B cell (primary cell): ENCODE measurements at regions not wholly inside any gene's neighbourhood (a gene's known extent, or its start where the extent isn't known, plus 50 kb on each side); places are given as distances from the start of the nearest gene placed in this dataset.

Experiments used
- ATAC-seq: fragments of 200-7000 bp; cut with Tn5 transposase; one replicate; pipeline ENCODE4 v1.10.0; 2021; ENCODE audit warnings: low read depth, mild to moderate bottlenecking, moderate number of reproducible peaks, moderate library complexity
- CTCF ChIA-PET: fragments of 350-600 bp; sonication (Branson Sonifier 250); formaldehyde crosslinking; loops from one replicate; lab custom pipeline; 2021; ENCODE audit warnings: antibody characterized with exemption, inconsistent platforms; lab: Charles Lee
- POLR2A ChIA-PET: fragments of 350-600 bp; sonication (Branson Sonifier 250); formaldehyde crosslinking; loops from one replicate; lab custom pipeline; 2021; ENCODE audit warnings: antibody characterized with exemption; lab: Charles Lee
- DNase-seq: peaks from one replicate; pipeline ENCODE4 v3.0.0; 2013
- H2AFZ ChIP-seq: 2 replicates; pipeline ENCODE4 v1.6.1; 2012; ENCODE audit warnings: mild to moderate bottlenecking, low read depth, low read length; ENCODE audit not compliant: insufficient read depth, poor library complexity, severe bottlenecking
- H3K27ac ChIP-seq, 2 donors: 1 replicate in 1 of 2; 2 replicates in 1 of 2; pipeline ENCODE4 v1.5.1; 2012 to 2013; ENCODE audit warnings: low read length in 2 of 2, mild to moderate bottlenecking in 2 of 2, moderate library complexity in 1 of 2
- H3K27me3 ChIP-seq, 4 experiments: fragments of 200-600 bp in 1 of 4; sonication (generic) in 1 of 4; replicated peaks in 1 of 4; 1 replicate in 2 of 4; 2 replicates in 2 of 4; pipeline versions ENCODE4 v1.6.1 to v1.7.0; 2013 to 2016; ENCODE audit warnings: low read length in 3 of 4, mild to moderate bottlenecking in 2 of 4, mixed read lengths in 1 of 4, moderate library complexity in 1 of 4; ENCODE audit not compliant: insufficient read depth in 4 of 4, control insufficient read depth in 3 of 4; ENCODE audit errors: control extremely low read depth in 1 of 4
- H3K36me3 ChIP-seq, 2 experiments: replicated peaks in 1 of 2; 1 replicate in 1 of 2; 2 replicates in 1 of 2; pipeline versions ENCODE4 v1.6.1 to v1.7.1; 2013; ENCODE audit warnings: low read length in 1 of 2; ENCODE audit not compliant: insufficient read depth in 2 of 2, control insufficient read depth in 1 of 2; ENCODE audit errors: control extremely low read depth in 1 of 2, extremely low read depth in 1 of 2
- H3K4me1 ChIP-seq, 2 donors: fragments of 200-600 bp in 1 of 2; sonication (generic) in 1 of 2; 1 replicate in 1 of 2; 2 replicates in 1 of 2; pipeline versions ENCODE4 v1.5.1 to v1.6.1; 2013 to 2017; ENCODE audit warnings: low read length in 2 of 2; ENCODE audit not compliant: control insufficient read depth in 2 of 2, insufficient read depth in 2 of 2
- H3K4me2 ChIP-seq: replicated peaks from 2 replicates; pipeline ENCODE3; 2012; ENCODE audit warnings: mild to moderate bottlenecking, low read depth, low read length; ENCODE audit not compliant: poor library complexity, severe bottlenecking
- H3K4me3 ChIP-seq, 5 experiments: fragments of 200-600 bp in 1 of 5; sonication (generic) in 1 of 5; 1 replicate in 3 of 5; 2 replicates in 2 of 5; pipeline versions ENCODE4 v1.5.1 to v1.7.0; 2011 to 2016; ENCODE audit warnings: low read length in 4 of 5, mild to moderate bottlenecking in 4 of 5, low read depth in 2 of 5, control low read depth in 1 of 5, moderate library complexity in 1 of 5; ENCODE audit not compliant: insufficient read depth in 1 of 5; ENCODE audit errors: control extremely low read depth in 1 of 5, extremely low read depth in 1 of 5
- H3K79me2 ChIP-seq: fragments of 200-600 bp; sonication (generic); one replicate; pipeline ENCODE4 v1.6.0; 2016; ENCODE audit warnings: low read length; ENCODE audit not compliant: control insufficient read depth, insufficient read depth
- H3K9ac ChIP-seq: fragments of 200-600 bp; sonication (generic); 2 replicates; pipeline ENCODE4 v1.6.1; 2017; ENCODE audit warnings: mild to moderate bottlenecking, low read length, moderate library complexity
- H3K9me3 ChIP-seq, 3 donors: one replicate each; pipeline versions ENCODE4 v1.6.1 to v1.7.1; 2013; ENCODE audit warnings: low read length in 2 of 3; ENCODE audit not compliant: control insufficient read depth in 2 of 3, insufficient read depth in 1 of 3; ENCODE audit errors: control extremely low read depth in 1 of 3
- H4K20me1 ChIP-seq: 2 replicates; pipeline ENCODE4 v1.6.0; 2012; ENCODE audit warnings: mild to moderate bottlenecking, low read length; ENCODE audit not compliant: insufficient read depth, control insufficient read depth, poor library complexity, severe bottlenecking
- H3K27ac Mint-ChIP-seq: one replicate; pipeline ENCODE4 v1.8.0; 2021; ENCODE audit warnings: mixed read lengths
- H3K27me3 Mint-ChIP-seq: one replicate; pipeline ENCODE4 v1.8.0; 2021; ENCODE audit warnings: mixed read lengths
- H3K4me1 Mint-ChIP-seq: one replicate; pipeline ENCODE4 v1.8.0; 2021; ENCODE audit warnings: mixed read lengths
- H3K4me3 Mint-ChIP-seq: one replicate; pipeline ENCODE4 v1.8.0; 2021; ENCODE audit warnings: mixed read lengths
- H3K9me3 Mint-ChIP-seq: one replicate; pipeline ENCODE4 v1.8.0; 2022; ENCODE audit warnings: mixed read lengths; ENCODE audit not compliant: insufficient read depth
- EZH2 ChIP-seq: IDR thresholded peaks from 2 replicates; pipeline ENCODE4 v1.6.1; 2012; ENCODE audit warnings: borderline replicate concordance, low read depth, mild to moderate bottlenecking, moderate library complexity, low read length; ENCODE audit not compliant: insufficient read depth, poor library complexity, severe bottlenecking
- WGBS: methylation state at CpG from one replicate; pipeline ENCODE4 v1.1.5; 2013; ENCODE audit warnings: missing lambda C conversion rate; ENCODE audit not compliant: insufficient coverage; 5-methylcytosine and 5-hydroxymethylcytosine counted together
- intact Hi-C: fragments of 100-400 bp; cut with micrococcal nuclease; formaldehyde crosslinking; loops from one replicate; pipeline ENCODE4 v1.10.0; 2022
- TF ChIP-seq, protein P1 (sequence below): fragments of 200-600 bp; IDR thresholded peaks from one replicate; pipeline ENCODE4 v1.8.0; 2022; ENCODE audit warnings: antibody characterized with exemption, mild to moderate bottlenecking

DNA sequence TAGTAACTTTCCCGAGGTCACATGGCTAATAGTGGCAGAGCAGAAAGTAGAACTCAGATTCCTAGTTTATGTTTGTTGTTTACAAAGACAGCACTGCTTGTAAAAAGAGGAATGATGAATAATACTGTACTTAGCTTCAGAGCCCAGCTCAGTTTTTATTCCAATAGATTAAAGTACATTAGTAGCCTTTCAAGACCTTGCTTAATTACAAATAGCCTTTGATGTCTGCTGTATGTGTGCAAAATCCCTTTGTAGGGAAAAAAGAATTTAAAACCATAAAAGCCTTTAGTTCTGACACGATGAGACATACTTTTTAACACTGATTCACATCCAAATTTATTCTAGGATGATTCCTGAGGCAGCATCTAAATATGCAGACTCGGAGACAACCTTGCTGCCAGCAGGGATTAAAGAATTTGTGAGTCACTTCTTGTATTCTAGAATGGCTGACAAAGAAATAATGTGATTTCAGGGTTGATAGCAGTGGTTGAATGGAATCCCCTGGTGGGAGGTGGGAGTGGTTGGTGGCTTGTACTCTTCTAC lies 324.2 kb upstream of the TGFBR2 start:
- no peak overlapping the region for H3K9ac ChIP-seq
- no peaks in the 10 kb centered on the region for H3K9me3 ChIP-seq
- no peak overlapping the region for H3K27ac ChIP-seq
- H3K9me3 Mint-ChIP-seq, result peaks cover 3% of the 10 kb centered on the region
- H3K4me1 Mint-ChIP-seq, result no peaks in the 10 kb centered on the region
- no peaks in the 10 kb centered on the region for H3K27me3 Mint-ChIP-seq
- CTCF ChIA-PET, result no interaction called here
- H3K4me2 ChIP-seq, result no peak overlapping the region
- H3K27ac Mint-ChIP-seq, result no peak overlapping the region
- intact Hi-C loops, result no loop called here
- no peak overlapping the region for H3K4me3 ChIP-seq
- H3K4me1 ChIP-seq, result no peaks in the 10 kb centered on the region
- no peak overlapping the region for H2AFZ ChIP-seq
- no peaks in the 10 kb centered on the region for H4K20me1 ChIP-seq
- ATAC-seq (no peak), DNase-seq (no peak)
- POLR2A ChIA-PET, result no interaction called here
- no peak for TF ChIP-seq EZH2
- TF ChIP-seq, protein P1, sequence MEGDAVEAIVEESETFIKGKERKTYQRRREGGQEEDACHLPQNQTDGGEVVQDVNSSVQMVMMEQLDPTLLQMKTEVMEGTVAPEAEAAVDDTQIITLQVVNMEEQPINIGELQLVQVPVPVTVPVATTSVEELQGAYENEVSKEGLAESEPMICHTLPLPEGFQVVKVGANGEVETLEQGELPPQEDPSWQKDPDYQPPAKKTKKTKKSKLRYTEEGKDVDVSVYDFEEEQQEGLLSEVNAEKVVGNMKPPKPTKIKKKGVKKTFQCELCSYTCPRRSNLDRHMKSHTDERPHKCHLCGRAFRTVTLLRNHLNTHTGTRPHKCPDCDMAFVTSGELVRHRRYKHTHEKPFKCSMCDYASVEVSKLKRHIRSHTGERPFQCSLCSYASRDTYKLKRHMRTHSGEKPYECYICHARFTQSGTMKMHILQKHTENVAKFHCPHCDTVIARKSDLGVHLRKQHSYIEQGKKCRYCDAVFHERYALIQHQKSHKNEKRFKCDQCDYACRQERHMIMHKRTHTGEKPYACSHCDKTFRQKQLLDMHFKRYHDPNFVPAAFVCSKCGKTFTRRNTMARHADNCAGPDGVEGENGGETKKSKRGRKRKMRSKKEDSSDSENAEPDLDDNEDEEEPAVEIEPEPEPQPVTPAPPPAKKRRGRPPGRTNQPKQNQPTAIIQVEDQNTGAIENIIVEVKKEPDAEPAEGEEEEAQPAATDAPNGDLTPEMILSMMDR, result no peak
- no peaks in the 10 kb centered on the region for H3K36me3 ChIP-seq
- 100% methylated on average over 2 of the region's 3 CpGs for WGBS
- no peak overlapping the region for H3K4me3 Mint-ChIP-seq
- H3K27me3 ChIP-seq, result no peaks in the 10 kb centered on the region
- no peaks in the 10 kb centered on the region for H3K79me2 ChIP-seq

DNA sequence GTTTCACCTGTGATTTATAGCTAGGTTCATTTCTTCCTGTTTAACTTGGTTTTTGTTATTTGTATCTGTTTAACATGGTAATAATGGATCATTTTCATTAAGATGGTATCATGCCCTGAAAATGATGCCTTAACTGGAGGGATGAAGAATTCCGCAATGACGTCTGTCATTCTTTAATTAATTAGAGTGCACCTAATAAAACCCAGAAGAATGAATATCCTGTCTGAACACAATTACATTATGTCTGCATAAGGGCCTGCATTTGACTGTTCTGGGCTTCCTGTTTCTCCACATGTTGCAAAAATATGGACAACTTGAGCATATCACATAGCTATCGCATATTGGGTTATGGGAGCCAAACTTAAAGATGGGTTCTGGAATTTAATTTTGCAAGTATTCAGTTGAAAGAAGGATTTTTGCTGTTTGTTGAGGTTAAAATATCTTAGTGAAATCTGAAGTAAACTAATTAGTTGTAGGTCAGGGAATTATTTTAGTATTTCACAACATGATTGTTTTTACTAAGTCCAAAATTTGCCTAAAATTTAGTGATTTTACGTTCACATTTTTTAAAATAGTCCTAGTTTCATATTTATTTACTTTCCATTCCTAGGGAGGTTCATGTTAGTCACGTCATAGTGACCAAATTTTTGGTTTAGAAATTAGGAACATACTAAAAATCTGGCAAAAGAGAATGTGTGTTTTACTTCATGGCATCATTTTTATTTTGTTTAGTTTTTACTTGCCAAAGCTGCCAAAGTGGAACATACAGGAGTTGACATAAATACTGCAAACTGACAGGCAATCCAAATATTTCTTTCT lies 321.0 kb upstream of the TGFBR2 start:
- DNase-seq (no peak), ATAC-seq (no peak)
- CTCF ChIA-PET, result interaction anchor here (1.7 kb wide), 1 partner anchor 88 kb away, joined by 4 read pairs; no protein-coding TSS in a partner anchor
- 100% methylated on average over 1 of the region's 5 CpGs for WGBS
- Histone ChIP-seq H3K9me3 (no peaks in the 10 kb centered on the region), H3K27ac (no peak overlapping the region), H3K36me3 (no peaks in the 10 kb centered on the region), H3K4me1 (peaks cover 0 to 2% of the 10 kb centered on the region in 2 donors), H2AFZ (no peak overlapping the region), H3K79me2 (no peaks in the 10 kb centered on the region), H4K20me1 (no peaks in the 10 kb centered on the region), H3K9ac (no peak overlapping the region), H3K4me3 (no peak overlapping the region), H3K27me3 (no peaks in the 10 kb centered on the region), H3K4me2 (no peak overlapping the region)
- TF ChIP-seq, protein P1, result no peak
- TF ChIP-seq EZH2, result no peak
- intact Hi-C loops, result no loop called here
- Mint-ChIP-seq H3K27me3 (no peaks in the 10 kb centered on the region), H3K27ac (no peak overlapping the region), H3K4me3 (no peak overlapping the region), H3K9me3 (no peaks in the 10 kb centered on the region), H3K4me1 (peaks cover 7% of the 10 kb centered on the region)
- POLR2A ChIA-PET, result no interaction called here
